ENCODE measurements at regions not wholly inside any gene's neighbourhood (a gene's known extent, or its start where the extent isn't known, plus 50 kb on each side); places are given as distances from the start of the nearest gene placed in this dataset.
"Not testable (repeated sequence)": the region's sequence is repeated elsewhere in the genome, so short reads cannot be mapped to it uniquely, and the experiment has no call there.

DNA sequence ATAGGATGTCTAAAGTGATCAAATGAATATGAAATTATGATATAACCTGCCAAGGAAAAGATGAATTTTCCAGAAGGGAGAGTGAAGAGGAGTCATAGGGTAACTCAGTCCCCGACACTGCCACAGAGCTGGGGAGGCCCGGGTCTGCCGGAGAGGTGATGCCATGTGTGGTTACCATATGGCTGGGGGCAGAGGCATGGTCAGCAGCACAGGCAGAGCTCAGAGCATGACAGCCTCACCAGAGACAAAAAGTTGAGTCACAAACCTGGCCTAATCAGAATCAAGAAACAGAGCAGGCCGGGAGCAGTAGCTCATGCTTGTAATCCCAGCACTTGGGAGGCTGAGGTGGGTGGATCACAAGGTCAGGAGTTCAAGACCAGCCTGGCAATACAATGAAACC lies 322.4 kb downstream of the GOLGA6L6 start:
- not testable (repeated sequence) for H3K4me3 ChIP-seq (ENCODE audit: low read depth, low read length)

DNA sequence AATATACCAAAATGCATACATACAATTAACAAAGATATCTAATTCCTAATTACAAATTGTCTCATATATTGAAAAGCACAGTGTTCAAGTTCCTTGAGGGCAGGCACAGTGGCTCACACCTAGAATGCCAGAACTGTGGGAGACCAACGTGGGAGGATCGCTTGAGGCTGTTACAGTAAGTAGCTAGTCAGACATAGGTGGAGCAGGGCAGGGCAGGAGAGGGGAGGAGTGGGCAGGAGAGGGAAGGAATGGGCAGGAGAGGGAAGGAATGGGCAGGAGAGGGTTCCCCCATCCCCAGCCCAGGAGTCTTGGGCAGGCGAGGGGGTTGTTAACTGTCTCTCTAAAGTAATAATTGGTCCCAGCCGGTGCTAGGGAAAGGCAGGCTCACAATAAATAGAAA lies 325.9 kb downstream of the GOLGA6L6 start:
- H3K4me3 ChIP-seq (ENCODE audit: low read depth, low read length): not testable (repeated sequence)

DNA sequence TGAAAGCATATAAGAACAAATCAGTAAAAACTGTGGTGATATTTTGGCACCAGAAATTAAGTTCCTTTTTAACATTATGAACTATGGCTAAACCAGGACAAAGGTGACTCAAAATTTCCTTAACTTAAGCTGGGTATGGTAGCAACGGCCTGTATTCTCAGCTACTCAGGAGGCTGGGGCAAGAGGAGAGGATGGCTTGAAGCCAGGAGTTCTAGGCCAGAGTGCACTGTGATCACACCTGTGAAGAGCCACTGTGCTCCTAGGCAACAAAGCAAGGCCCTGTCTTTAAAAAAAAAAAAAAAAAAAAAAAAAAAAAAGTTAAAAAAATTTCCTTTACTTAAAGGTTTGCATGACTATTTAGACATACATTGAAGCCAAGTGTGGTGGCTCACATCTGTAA lies 327.5 kb downstream of the GOLGA6L6 start:
- not testable (repeated sequence) for H3K4me3 ChIP-seq (ENCODE audit: low read depth, low read length)

DNA sequence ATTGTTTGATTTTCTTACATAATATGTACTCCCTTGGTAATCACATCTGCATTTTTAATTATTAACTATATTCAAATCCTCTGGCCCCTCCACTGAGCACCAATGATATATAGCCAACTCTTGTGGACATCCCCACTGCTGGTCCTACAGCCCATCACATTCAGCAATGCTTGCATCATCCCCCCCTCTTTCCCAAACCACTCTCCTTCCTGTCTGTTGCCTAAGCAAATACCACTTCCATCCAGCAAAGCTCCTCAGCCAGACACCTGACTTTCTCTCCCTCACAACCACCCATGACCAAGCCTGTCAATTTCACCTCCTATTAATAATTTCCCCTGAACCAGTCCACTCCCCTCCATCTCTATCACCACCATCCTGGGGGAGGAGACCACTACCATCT lies 330.1 kb downstream of the GOLGA6L6 start:
- H3K4me3 ChIP-seq (ENCODE audit: low read depth, low read length): not testable (repeated sequence)

DNA sequence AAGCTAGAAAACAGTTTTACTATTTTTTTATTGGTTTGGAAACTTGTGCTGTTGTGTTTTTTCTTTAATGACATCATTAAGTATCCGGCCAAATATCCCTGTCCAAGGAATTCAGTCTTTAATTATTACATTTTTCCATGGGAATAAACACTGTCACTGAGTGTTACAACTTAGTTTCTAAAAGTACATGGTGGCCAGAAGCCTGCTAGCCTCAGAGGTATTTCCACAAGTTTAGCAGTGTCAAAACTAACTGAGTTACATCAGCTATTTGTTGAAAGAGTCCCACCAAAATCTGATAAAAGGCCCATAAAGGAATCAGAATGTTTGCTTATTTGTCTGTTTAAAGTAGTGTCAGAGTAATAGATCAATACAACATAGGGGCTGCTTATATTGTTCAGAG lies 331.6 kb downstream of the GOLGA6L6 start:
- H3K4me3 ChIP-seq (ENCODE audit: low read depth, low read length): not testable (repeated sequence)

DNA sequence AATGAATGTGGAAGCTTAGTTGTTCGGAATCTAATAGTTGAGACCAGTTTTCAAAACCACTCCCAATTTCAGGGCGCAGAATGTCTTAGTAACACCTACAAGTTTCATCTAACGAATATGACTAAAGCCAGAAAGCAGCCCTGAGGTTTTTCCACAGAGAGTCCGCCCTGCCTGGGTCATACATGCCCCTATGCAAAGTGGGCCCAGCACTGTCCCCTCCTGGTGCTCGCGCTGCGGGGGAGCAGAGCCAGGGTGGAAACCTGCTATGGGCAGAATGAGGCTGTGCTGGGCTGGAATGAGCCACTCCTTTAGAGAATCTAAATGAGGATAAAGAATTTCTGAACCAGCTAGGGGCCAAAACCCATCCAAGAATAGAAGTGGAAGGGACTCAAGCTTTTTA lies 334.0 kb downstream of the GOLGA6L6 start:
- H3K4me3 ChIP-seq (ENCODE audit: low read depth, low read length): not testable (repeated sequence)

DNA sequence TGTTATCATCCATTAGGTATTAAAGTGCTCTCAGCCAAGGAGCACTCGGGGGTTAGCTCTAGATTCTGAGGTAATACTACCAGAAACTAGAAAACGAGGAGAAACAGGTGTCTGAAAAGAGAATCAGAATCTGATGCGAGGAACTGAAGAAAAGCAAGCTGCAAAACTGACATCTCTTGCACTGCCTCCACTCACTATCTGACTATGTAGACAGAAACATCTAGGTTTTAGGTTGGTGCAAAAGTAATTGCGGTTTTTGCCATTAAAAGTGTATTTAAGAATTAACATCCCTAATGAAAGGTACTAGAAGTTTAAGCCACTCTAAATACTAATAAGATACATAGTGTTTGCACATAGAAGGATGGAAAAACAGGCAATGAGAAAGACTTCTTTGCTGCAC lies 334.4 kb downstream of the GOLGA6L6 start:
- H3K4me3 ChIP-seq (ENCODE audit: low read depth, low read length): not testable (repeated sequence)

DNA sequence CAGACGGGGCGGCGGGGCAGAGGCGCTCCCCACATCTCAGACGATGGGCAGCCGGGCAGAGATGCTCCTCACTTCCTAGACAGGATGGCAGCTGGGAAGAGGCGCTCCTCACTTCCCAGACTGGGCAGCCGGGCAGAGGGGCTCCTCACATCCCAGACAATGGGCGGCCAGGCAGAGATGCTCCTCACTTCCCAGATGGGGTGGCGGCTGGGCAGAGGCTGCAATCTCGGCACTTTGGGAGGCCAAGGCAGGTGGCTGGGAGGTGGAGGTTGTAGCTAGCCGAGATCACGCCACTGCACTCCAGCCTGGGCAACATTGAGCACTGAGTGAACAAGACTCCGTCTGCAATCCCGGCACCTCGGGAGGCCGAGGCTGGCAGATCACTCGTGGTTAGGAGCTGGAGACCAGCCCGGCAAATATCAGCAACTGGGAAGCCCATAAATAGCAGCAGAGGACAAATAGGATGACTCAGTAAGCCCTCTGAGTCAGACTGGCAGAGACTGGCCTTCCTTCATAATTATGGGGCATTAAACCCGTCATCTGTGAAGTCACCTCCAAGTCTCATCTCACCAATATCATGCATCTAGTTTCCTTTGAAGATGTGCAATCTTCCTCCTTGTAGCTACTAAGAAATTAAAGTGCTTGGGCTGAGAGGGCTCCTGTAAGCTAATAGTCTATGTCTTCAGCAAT lies 337.3 kb downstream of the GOLGA6L6 start:
- not testable (repeated sequence) for H3K4me3 ChIP-seq (ENCODE audit: low read depth, low read length)

DNA sequence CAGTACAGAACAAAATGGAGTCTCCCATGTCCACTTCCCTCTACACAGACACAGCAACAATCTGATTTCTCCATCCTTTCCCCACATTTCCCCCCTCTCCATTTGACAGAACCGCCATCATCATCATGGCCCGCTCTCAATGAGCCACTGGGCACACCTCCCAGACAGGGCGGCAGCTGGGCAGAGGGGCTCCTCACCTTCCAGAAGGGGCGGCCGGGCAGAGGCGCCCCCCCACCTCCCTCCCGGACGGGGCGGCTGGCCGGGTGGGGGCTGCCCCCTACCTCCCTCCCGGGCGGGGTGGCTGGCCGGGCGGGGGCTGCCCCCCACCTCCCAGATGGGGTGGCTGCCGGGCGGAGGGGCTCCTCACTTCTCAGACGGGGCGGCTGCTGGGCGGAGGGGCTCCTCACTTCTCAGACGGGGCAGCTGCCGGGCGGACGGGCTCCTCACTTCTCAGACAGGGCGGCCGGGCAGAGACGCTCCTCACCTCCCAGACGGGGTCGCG lies 337.9 kb downstream of the GOLGA6L6 start:
- H3K4me3 ChIP-seq (ENCODE audit: low read depth, low read length): not testable (repeated sequence)

DNA sequence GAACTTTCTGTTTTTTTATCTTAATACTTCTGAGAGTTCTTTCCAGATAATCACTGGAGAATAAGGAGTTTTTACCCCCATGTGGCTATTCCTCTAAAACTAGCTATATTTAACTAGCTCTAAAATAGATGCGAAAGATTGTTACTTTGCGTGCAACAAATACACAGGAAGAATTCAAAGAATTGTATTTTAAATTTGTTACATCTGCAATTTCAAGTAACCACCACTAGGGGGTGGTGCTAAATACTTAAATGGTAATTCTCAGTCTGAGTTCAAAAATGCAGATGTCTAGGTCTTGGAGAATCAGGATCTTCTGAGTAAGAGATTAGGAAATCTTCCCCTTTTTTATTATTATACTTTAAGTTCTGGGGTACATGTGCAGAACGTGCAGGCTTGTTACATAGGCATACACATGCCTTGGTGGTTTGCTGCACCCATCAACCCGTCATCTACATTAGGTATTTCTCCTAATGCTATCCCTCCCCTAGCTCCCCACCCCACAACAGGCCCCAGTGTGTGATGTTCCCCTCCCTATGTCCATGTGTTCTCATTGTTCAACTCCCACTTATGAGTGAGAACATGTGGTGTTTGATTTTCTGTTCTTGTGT lies 346.9 kb downstream of the GOLGA6L6 start:
- not testable (repeated sequence) for H3K4me3 ChIP-seq (ENCODE audit: low read depth, low read length)
- TF ChIP-seq, protein P1, sequence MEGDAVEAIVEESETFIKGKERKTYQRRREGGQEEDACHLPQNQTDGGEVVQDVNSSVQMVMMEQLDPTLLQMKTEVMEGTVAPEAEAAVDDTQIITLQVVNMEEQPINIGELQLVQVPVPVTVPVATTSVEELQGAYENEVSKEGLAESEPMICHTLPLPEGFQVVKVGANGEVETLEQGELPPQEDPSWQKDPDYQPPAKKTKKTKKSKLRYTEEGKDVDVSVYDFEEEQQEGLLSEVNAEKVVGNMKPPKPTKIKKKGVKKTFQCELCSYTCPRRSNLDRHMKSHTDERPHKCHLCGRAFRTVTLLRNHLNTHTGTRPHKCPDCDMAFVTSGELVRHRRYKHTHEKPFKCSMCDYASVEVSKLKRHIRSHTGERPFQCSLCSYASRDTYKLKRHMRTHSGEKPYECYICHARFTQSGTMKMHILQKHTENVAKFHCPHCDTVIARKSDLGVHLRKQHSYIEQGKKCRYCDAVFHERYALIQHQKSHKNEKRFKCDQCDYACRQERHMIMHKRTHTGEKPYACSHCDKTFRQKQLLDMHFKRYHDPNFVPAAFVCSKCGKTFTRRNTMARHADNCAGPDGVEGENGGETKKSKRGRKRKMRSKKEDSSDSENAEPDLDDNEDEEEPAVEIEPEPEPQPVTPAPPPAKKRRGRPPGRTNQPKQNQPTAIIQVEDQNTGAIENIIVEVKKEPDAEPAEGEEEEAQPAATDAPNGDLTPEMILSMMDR (IDR thresholded peaks at IDR 0.05; ENCODE audit: borderline replicate concordance, insufficient read depth, low read depth, low read length): peak; percentile 6; the same call in 1 of the 2 replicates

DNA sequence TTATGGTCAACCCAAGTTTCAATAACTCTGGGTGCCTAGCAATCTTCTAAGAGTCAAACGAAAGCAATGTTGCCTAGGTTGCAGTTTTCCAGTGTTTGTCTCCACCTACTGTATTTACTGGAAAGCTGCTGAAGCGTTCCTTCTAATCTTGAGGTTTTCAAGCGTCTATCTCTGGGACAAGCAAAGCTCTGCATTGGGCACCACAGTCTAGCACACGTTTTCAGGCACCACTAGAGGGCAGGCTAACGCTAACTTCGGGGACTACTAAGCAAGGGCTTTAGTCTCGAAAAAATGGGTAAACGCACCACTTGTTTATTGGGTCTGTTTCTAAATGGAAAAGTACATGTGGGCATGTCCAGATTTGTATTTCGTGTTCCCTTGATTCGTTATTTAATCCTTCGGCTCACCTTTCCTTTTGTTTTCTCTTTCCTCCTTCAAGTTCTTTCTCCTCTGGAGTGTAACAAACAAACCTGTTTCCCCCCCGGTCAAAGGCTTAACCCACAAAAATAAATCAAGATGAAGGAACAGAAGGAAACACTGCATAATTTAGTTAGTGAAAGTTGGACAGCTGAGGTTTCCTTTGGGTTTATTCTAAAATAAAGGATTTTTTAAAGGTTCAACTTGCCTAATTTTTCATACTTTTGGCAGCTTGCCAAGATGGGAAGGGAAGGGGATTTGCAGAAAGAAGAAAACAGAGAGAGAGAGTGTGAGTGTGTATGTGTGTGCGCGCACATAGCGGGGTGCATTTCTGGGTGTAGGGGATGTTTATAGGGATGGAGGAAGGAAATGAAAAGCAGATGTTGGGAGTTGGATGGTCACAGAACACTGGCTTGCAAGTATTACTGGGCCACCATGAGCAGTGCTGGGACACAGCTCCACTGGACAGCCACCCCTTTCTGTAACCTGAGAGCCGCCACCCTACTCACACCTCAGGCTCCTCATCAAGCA lies 348.3 kb downstream of the GOLGA6L6 start:
- H3K4me3 ChIP-seq (ENCODE audit: low read depth, low read length): not testable (repeated sequence)

DNA sequence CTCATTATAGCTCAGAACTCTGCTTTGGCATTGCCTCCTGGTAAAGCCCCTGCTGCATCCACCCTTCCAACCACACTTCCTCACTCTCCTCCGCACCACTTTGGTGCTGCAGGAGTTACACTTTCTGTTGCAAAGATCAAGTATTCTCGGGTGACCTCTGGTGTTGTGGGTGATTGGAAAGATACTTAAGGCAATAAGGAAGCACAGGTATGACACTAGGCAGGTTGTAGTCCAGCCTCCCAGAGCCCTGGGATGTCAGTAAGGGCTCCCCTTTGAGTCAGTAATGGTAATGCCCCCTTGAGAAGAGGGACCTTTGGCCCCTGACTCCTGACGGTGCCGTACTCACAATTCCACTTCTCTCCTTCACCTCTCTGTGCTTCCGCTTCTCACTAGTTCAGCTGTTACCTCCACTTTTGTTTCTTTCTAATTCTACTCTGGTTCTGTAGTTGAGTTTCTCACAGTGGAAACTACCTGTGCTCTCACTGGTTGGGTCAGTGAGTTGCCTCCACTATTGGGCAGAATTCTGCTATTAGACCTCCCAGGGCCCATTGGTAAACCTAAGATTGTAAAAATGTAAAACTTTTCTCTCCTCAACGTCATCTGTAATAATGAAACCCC lies 350.0 kb downstream of the GOLGA6L6 start:
- H3K4me3 ChIP-seq (ENCODE audit: low read depth, low read length): not testable (repeated sequence)

More for the DNA sequence above, 348.3 kb downstream of the GOLGA6L6 start:
- TF ChIP-seq, protein P1 (IDR thresholded peaks at IDR 0.05; ENCODE audit: borderline replicate concordance, insufficient read depth, low read depth, low read length): peak; percentile 28; the same call in 1 of the 2 replicates

DNA sequence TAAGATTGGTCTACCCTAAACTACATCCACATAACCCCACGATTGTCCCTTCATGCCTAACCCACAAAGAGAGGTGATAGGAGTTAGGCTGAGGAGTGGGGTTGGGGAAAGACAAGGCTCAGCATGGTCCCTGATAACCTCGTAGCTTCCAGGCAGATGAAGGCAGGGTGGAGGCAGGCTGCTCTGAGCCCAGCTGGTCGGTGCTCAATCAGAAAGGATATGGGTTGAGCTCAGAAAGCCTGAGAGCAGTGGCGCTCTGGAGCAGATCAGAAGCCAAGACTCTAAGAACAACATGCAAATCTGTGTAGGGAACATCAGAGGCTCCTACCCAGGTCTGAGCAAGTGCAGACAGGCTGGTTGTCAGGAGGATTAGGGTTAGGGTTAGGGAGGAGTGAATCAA lies 353.0 kb downstream of the GOLGA6L6 start:
- H3K4me3 ChIP-seq (ENCODE audit: low read depth, low read length): not testable (repeated sequence)

DNA sequence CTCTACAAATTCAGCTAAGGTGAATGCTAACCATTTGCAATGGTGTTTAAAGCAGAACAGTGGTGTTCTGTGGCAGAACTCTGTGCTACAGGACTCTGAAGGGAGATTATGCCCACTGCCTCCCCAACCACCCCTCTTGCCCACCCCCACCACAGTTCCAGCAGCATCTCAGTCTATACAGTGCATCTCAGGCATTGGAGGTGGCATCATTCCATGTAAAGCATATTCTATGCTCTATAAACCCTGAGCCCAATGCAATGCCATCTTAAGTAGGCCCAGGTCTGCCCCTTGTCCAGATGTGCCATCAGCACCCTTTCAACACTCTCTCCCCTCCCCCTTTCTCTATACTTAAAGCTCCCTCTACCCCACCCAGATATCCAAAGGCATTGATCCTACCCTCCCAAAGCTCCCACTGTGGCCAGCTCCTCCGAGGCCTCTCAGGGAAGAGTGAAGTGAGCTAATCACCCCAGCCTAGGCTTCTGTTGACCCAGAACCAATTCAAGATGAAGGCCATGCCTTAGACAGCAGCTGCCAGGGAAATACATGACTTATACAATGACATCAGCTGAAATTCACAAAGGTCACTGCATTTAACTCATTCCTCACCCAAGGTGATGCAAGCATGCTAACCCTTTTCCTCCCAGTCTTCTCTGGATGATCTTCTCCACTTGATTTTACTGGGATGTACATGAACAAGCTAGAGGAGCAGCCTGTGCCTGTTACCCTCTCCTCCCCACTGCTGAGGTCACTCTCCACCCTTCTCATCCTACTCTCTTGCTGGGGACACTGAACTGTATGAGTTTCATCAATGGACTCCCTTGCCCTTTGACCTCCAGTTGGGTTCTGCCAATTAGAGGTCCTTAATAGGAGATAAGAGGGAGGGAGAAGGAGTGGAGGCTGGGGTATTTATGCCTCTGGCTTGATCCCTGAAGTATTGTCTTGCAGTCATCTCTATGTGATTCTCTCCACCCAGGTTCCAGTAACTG lies 353.9 kb downstream of the GOLGA6L6 start:
- not testable (repeated sequence) for H3K4me3 ChIP-seq (ENCODE audit: low read depth, low read length)

DNA sequence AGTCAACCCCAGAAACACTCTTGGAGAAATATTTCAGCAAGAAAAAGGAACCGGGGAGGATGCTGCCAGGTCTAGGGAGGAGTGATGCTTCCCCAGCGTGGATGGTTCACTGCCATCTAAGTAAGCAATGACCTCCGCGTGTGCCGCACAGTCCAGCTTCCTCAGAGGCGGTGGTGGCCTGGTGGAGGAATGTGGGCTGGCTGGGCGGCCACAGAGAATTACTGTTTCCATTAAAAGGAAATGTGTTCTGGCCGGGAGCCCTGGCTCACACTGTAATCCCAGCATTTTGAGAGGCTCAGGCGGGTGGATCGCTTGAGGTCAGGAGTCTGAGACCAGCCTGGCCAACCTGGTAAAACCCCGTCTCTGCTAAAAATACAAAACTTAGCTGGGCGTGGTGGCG lies 356.7 kb downstream of the GOLGA6L6 start:
- not testable (repeated sequence) for H3K4me3 ChIP-seq (ENCODE audit: low read depth, low read length)

DNA sequence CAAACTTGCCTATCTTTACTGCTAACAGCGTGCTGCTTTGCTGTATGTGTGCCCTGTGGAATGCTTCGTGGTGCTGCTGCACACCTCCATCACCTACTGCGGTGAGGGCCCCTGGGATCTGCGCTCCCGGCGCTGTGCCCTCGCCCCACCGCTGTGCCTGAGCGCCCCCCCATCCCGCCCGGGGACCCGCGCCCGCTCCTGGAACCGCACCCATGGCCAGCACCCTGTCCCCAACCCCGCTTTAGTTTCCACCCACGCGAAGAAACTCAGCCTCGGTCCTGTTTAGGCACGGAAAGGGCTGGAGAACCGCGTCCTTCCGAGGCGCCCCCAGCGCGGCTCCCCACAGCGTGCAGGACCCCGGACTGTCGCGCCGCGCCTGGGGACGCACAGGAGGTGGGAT lies 373.4 kb downstream of the GOLGA6L6 start:
- not testable (repeated sequence) for H3K4me3 ChIP-seq (ENCODE audit: low read depth, low read length)
